ENCODE measurements at regions not wholly inside any gene's neighbourhood (a gene's known extent, or its start where the extent isn't known, plus 50 kb on each side); places are given as distances from the start of the nearest gene placed in this dataset.

DNA sequence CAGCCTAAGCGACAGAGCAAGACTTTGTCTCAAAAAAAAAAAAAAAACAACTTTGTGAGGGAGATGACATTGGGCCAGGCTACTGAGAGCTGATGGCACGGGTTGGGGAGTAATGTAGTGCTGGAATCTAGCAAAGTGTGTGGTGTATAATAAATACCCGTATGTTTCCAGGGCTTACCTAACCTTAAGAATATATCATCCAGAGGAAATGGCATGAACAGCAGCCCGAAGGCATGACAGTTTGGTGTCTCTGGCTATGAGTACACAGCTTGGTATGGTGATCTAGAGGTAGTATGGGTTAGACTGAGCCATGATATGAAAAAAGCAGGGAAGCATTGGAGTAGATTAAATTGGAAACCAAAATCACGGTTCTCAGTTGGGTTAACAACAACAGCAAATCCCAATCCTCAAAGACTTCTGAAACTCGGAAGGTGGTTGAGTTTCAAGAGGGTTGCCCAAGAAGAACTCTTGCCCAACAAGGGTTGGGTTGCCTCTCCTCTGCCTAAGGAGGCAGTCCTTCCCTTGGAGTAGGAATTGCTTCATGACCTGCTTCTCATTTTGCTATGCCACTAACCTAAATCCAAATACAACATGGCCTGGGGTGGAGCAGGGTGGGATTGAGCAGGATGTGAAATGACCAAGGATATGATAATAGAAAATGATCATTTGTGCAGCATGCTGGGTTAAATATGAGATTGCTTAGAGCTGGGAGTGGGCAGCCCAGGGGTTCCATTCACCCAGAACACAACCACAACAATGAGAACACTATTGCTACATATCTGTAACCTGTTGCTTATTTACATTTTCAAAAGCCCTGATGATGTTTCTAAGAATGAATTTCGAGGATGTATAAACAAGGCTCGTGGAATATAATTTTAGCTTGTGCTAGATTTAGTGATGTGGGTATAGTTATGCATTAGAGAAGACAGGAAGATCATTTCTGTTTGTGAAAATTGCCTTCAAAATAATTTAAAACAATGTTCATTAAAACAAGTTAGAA, 64.6 kb upstream of the ZFR start:
- H3K27me3 ChIP-seq (ENCODE audit: control insufficient read depth, insufficient read depth, low read length) = peaks cover 1% of the 10 kb centered on the region
- H3K36me3 ChIP-seq (replicated peaks; ENCODE audit: control insufficient read depth, insufficient read depth, low read length) = no peaks in the 10 kb centered on the region
- no peak for DNase-seq
- H3K4me3 ChIP-seq (ENCODE audit: insufficient read depth, low read depth, low read length) = no peak overlapping the region

DNA sequence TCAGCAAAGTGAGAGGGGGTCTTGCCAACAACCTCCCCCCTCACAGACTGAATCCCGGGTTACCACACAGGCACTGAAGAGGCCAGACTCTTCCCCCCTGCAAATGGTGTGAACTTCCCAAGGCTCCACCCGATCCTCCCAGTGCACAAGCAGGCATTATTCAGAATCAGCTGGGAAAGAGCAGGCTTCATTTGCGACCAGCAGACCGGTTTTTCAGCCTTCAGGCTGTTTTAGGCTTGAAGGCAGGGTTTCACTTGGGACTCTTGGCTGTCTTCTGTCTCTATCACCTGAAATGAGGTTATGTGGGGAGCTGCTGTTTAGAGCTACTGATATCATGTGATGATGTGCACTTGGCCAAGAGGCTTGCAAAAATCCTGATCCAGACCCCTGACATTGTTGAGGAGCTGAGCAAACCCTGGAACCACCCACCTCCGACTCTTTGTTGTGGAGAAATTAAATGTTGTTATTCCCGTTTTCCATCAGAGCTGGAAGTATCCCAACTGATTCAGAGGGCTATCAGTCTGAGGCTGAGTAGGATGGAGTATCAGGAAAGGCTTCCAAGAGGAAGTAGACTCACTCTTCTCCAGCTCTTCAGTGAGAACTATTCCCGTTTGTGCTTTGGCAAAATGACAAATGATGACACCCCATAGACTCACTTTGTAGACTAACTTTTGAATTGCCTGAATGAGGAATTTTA, 63.3 kb upstream of the ZFR start:
- Histone ChIP-seq H3K4me3 (ENCODE audit: insufficient read depth, low read depth, low read length) (no peak overlapping the region), H3K36me3 (replicated peaks; ENCODE audit: control insufficient read depth, insufficient read depth, low read length) (no peaks in the 10 kb centered on the region), H3K27me3 (ENCODE audit: control insufficient read depth, insufficient read depth, low read length) (peaks cover 2% of the 10 kb centered on the region)
- no peak for DNase-seq

DNA sequence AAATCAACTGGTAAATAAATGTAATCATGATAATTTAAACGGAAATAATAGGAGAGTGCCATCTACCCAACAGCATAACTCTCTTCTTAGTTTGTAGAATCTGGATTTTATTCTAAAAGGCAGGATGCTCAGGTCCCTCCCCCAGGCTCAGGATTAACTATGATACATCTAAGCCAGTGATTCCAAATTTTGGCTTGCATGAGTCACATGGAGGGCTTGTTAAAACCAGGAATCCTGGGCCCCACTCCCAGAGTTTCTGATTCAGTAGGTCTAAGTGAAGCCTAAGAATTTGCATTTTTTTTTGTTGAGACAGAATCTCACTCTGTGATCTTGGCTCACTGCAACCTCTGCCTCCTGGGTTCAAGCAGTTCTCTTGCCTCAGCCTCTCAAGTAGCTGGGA, 62.3 kb upstream of the ZFR start:
- no peak for DNase-seq
- H3K36me3 ChIP-seq (replicated peaks; ENCODE audit: control insufficient read depth, insufficient read depth, low read length) = no peaks in the 10 kb centered on the region
- H3K4me3 ChIP-seq (ENCODE audit: insufficient read depth, low read depth, low read length) = no peak overlapping the region

DNA sequence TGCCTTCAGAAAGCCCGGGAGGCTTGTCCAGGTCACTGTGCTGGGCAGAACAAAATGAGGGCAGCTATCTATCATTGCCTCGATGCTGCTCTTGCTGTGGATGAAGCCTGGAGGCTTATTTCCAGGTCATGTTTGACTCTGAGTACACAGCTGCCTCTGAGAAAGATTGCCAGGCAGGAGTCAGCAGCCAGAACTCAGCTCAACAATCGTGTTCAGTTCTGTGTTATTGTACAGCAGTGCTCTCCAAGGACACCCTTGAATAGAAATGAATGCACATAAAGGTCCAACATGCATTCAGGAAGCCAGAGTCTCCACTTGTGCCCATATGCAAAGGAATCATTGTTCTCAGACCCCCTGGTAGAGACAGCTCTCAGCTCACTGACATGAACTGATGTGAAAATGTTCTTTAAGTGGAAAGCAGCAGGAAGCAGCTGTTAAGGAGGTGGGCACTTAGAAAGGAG, 61.7 kb upstream of the ZFR start:
- no peak for DNase-seq
- H3K36me3 ChIP-seq (replicated peaks; ENCODE audit: control insufficient read depth, insufficient read depth, low read length) = no peaks in the 10 kb centered on the region

More for the DNA sequence above, 62.3 kb upstream of the ZFR start:
- peaks cover 11% of the 10 kb centered on the region for H3K27me3 ChIP-seq (ENCODE audit: control insufficient read depth, insufficient read depth, low read length)

DNA sequence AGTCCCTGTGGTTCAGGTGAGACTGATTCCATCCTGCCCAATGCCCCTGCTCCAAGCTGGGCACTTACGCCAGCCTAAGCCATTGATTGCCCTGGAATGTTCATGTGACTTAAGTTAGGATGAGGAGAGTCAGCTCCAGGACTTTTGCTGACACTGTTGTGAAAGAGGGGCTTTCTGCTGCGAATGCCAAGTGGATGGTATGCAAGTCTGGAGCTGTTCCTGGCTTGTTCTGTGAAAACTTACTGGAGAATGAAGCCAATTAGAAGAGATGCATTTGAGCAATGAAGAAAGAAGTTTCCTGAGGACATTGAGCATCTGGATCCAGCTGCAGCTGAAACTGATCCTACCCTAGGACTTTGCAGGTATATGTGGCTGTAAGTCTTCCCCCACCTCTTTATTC, 61.2 kb upstream of the ZFR start:
- Histone ChIP-seq H3K4me3 (ENCODE audit: insufficient read depth, low read depth, low read length) (no peak overlapping the region), H3K36me3 (replicated peaks; ENCODE audit: control insufficient read depth, insufficient read depth, low read length) (no peaks in the 10 kb centered on the region), H3K27me3 (ENCODE audit: control insufficient read depth, insufficient read depth, low read length) (peaks cover 20% of the 10 kb centered on the region)
- DNase-seq = no peak

More for the DNA sequence above, 61.7 kb upstream of the ZFR start:
- Histone ChIP-seq H3K4me3 (ENCODE audit: insufficient read depth, low read depth, low read length) (no peak overlapping the region), H3K27me3 (ENCODE audit: control insufficient read depth, insufficient read depth, low read length) (peaks cover 16% of the 10 kb centered on the region)

DNA sequence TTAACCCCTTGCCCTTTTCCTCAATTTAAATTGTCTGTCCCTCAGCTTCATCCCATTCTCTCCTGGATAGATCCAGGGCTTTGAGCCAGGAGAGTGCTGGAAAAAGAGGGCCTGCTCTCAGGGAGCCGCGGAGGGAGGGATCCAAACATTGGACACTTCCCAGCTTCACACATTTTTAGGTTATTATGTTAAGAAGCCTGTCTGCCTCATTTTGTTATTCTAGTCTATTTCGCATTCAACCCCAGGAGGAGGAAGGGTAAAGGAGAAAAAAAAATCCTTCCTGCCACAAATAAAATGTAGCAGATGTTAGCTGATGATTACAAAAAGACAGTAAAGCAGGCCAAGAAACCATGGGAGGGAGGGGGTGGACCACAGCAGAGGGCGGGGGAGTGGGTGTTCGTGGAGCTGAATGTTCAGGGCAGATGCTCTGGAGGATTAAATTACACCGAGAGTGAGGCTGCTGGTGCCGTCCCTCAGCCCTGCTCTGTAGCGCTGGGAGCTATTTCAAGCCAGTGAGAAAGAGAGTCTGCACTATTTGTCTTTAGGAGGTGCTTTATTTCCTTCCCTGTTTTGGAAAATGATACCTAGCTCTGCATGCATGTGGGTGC, 60.6 kb upstream of the ZFR start:
- DNase-seq = peak; percentile 59
- H3K36me3 ChIP-seq (replicated peaks; ENCODE audit: control insufficient read depth, insufficient read depth, low read length) = no peaks in the 10 kb centered on the region
- peaks cover 22% of the 10 kb centered on the region for H3K27me3 ChIP-seq (ENCODE audit: control insufficient read depth, insufficient read depth, low read length)
- no peak overlapping the region for H3K4me3 ChIP-seq (ENCODE audit: insufficient read depth, low read depth, low read length)

DNA sequence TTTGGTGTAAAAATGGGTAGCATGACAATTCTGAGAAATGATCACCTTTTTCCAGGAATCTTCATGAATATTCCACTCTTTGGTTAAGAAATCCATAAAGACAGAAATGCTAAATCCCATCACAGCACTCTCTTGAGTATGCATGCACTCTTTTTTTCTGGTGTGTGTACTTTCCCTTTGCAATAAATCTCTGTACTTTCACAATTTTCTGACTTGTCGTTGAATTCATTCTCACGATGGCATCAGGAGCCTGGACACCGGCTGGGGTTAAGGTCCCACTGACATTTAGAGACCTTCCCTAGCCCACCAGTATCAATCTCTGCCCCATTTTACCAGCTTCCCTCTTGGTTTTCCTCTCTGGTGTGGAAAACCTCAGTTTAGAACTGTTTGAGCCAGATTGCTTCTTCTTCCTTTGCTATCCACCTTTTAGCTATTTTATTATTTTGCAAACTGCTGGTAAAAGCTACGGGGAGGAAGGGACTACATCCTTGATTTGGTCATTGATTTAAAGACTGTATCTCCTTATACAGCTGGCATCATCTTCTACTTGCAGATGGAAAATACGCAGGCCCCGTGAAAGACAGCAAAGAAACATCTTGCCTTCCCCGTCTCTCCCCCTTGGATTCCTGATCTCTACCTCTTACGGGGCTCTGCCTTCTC, 59.9 kb upstream of the ZFR start:
- H3K4me3 ChIP-seq (ENCODE audit: insufficient read depth, low read depth, low read length) = no peak overlapping the region
- peaks cover 24% of the 10 kb centered on the region for H3K27me3 ChIP-seq (ENCODE audit: control insufficient read depth, insufficient read depth, low read length)
- DNase-seq = no peak
- no peaks in the 10 kb centered on the region for H3K36me3 ChIP-seq (replicated peaks; ENCODE audit: control insufficient read depth, insufficient read depth, low read length)

DNA sequence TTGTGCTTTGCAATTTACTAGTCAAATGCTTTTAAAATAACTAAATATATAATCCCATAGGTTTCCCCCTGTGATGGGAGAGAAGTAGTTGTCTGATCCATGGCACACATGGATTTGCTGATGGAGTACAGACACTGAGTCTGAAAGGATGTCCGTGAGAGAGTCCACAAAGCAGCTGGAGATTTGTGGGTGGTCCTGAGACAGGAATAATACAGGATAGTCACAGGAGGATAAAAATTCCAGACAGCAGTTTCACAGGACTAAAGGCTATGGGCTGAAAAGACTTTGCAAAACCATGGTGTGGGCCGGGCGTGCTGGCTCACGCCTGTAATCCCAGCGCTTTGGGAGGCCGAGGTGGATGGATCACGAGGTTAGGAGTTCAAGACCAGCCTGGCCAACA, 58.7 kb upstream of the ZFR start:
- DNase-seq = no peak
- Histone ChIP-seq H3K27me3 (ENCODE audit: control insufficient read depth, insufficient read depth, low read length) (peaks cover 29% of the 10 kb centered on the region), H3K36me3 (replicated peaks; ENCODE audit: control insufficient read depth, insufficient read depth, low read length) (no peaks in the 10 kb centered on the region), H3K4me3 (ENCODE audit: insufficient read depth, low read depth, low read length) (no peak overlapping the region)

DNA sequence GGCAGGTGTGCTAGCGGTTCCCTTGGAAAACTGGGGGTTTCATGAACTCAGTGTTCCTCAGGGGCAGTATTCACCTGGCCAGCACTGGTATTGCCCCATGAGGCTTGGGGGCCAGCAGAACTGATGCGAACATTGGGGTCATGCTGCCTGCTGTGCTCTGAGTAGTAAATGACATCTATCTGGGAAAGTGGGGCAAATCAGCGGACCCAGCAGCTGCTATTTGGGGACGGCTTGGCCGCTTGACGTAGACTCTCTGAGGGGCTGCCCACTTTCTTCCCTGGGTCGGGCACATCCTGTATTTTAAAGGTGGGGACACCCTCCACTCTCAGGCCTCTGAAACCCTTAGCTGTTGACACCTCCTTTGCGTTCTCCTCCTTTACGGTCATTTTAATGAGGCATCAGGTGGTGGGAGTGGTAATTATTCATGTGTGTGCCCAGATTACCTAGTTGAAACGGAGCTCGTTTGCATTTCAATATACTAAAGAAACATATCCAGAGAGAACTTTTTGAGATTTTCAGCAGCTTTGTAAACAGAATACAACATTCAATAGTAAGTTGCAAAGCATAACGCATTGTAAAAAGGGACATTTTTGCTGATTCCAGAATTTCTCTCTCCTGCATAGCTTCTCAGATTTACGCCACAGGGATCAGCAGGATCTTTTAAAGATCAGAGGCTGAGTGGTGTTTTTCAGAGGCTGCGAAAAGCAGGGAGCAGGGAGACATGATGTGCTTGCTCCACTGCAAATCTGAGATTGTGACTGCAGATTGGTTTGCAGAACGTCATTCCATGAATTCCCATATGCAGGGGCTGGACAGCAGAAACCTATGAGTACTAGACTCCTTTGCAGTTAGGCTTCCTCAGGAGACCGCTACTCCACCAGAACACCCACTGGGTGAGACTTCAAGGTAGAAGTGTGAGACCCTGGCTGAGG, 56.8 kb upstream of the ZFR start:
- Histone ChIP-seq H3K4me3 (ENCODE audit: insufficient read depth, low read depth, low read length) (no peak overlapping the region), H3K27me3 (ENCODE audit: control insufficient read depth, insufficient read depth, low read length) (peaks cover 29% of the 10 kb centered on the region), H3K36me3 (replicated peaks; ENCODE audit: control insufficient read depth, insufficient read depth, low read length) (no peaks in the 10 kb centered on the region)
- DNase-seq = no peak

DNA sequence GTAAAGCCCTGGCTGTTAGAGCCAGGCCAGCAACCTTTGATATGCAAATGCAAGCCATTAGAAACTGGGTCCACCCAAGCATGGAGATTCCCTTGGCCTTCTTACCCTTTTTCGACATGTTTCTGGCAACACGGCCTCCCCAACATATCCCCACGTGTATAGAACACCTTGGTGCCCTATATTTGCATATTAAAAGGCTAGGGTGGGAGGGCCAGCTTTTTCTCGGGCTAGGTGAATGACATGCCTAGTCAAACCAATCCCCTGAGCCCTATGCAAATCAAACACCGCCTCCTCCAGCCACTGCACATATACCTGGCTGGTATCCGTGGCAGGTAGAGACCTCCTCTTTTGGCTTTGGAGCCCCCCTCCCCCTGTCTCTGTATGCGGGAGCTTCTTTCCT, 55.6 kb upstream of the ZFR start:
- peak; percentile 44 for DNase-seq
- H3K4me3 ChIP-seq (ENCODE audit: insufficient read depth, low read depth, low read length) = no peak overlapping the region
- H3K27me3 ChIP-seq (ENCODE audit: control insufficient read depth, insufficient read depth, low read length) = peaks cover 29% of the 10 kb centered on the region
- no peaks in the 10 kb centered on the region for H3K36me3 ChIP-seq (replicated peaks; ENCODE audit: control insufficient read depth, insufficient read depth, low read length)

DNA sequence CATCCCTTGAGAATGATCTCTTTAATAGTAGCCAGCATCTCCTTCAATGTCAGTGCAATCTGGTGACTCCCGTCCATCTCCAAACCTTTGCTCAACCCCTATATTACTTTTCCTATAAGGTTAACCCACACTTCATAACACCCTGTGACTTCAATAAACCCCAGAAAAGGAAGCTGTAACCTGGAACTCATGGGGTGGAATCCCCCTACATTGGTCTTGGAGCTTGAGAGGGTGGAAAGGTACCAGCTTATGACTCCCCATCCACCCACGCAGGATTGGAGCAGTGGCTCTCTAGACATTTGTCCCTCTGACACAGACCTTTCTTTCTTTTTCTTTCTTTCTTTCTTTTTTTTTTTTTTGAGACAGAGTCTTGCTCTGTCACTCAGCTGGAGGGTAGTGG, 54.7 kb upstream of the ZFR start:
- Histone ChIP-seq H3K27me3 (ENCODE audit: control insufficient read depth, insufficient read depth, low read length) (peaks cover 28% of the 10 kb centered on the region), H3K4me3 (ENCODE audit: insufficient read depth, low read depth, low read length) (no peak overlapping the region), H3K36me3 (replicated peaks; ENCODE audit: control insufficient read depth, insufficient read depth, low read length) (no peaks in the 10 kb centered on the region)
- DNase-seq = no peak

DNA sequence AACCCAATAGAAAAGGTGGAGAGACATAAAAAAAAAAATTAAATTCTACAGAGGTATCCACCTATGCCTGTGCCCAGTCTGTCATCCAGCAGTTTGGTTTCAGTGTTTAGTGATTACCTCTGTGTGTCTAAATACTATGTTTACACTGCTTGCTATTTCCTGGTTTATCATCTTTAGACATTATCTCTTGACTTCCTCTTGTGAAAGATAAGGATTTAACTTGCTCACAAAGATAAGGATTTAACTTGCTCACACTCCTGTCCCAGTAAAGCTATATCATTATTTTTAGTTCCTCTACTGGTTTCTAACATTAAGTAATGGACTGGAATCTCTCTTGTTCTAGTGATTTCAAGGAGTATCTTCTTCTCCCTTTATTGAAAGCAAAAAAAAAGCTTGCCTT, 53.9 kb upstream of the ZFR start:
- Histone ChIP-seq H3K27me3 (ENCODE audit: control insufficient read depth, insufficient read depth, low read length) (peaks cover 27% of the 10 kb centered on the region), H3K36me3 (replicated peaks; ENCODE audit: control insufficient read depth, insufficient read depth, low read length) (no peaks in the 10 kb centered on the region), H3K4me3 (ENCODE audit: insufficient read depth, low read depth, low read length) (no peak overlapping the region)
- no peak for DNase-seq

DNA sequence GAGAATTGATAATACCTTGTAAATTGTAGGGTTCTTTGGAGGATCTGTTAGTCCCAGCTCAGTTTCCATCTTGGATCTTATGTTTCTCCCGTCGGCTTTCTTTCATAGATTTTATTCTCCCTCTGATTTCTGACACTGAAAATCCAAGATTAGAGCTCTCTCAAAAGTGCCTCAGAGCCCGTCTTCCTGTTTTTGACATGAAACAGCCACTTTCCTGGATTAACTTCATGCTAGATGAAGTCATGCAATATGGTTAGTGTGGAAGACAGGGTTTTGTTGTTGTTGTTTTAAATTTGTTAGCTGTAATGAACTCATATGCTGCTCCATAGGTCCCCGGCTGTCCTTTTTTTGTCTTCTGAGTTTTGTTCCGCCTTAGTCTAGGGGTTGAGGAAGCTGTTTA, 51.6 kb upstream of the ZFR start:
- H3K4me3 ChIP-seq (ENCODE audit: insufficient read depth, low read depth, low read length) = no peak overlapping the region
- DNase-seq = no peak
- peaks cover 11% of the 10 kb centered on the region for H3K27me3 ChIP-seq (ENCODE audit: control insufficient read depth, insufficient read depth, low read length)
- no peaks in the 10 kb centered on the region for H3K36me3 ChIP-seq (replicated peaks; ENCODE audit: control insufficient read depth, insufficient read depth, low read length)

Measured in H7 (cell line).